IPS-15b (cell line): ENCODE measurements at regions not wholly inside any gene's neighbourhood (a gene's known extent, or its start where the extent isn't known, plus 50 kb on each side); places are given as distances from the start of the nearest gene placed in this dataset.
"Not testable (repeated sequence)": the region's sequence is repeated elsewhere in the genome, so short reads cannot be mapped to it uniquely, and the experiment has no call there.

ENCODE experiments used
- H3K27me3 ChIP-seq: one replicate; pipeline ENCODE4 v1.6.1; 2013; ENCODE audit warnings: low read length; ENCODE audit not compliant: control insufficient read depth, insufficient read depth
- H3K36me3 ChIP-seq: one replicate; pipeline ENCODE4 v1.6.1; 2013; ENCODE audit warnings: low read length; ENCODE audit not compliant: control insufficient read depth, insufficient read depth
- H3K4me1 ChIP-seq: one replicate; pipeline ENCODE4 v1.6.1; 2013; ENCODE audit warnings: mild to moderate bottlenecking, low read length; ENCODE audit not compliant: control insufficient read depth, insufficient read depth
- H3K4me3 ChIP-seq: one replicate; pipeline ENCODE4 v1.5.1; 2013; ENCODE audit warnings: low read depth, low read length
- H3K9ac ChIP-seq: one replicate; pipeline ENCODE4 v1.6.1; 2013; ENCODE audit warnings: low read depth, mild to moderate bottlenecking, low read length
- H3K9me3 ChIP-seq: one replicate; pipeline ENCODE4 v1.6.1; 2013; ENCODE audit warnings: mild to moderate bottlenecking, low read length; ENCODE audit not compliant: control insufficient read depth, insufficient read depth

DNA sequence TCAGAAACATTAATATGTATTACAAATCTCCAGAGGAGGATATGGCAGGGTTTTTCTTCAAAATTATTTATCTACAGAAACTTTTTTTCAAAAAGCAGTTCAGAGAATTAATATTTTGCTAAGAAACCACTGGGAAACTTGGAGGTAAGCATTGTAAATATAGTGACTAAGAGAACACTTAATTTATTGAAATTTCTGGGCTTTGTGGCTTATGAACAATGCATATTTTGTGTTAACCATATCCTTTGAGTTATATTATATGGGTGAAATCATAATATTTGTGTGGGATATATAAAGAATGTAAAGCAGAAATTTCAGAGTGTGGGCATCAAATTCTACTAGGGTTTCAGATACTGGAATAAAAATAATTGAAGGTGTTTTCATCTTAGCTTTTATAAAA lies 1059.2 kb downstream of the ZPLD1 start:
- H3K9me3 ChIP-seq: no peaks in the 10 kb centered on the region
- no peak overlapping the region for H3K9ac ChIP-seq
- H3K27me3 ChIP-seq: no peaks in the 10 kb centered on the region
- no peaks in the 10 kb centered on the region for H3K36me3 ChIP-seq
- no peak overlapping the region for H3K4me3 ChIP-seq
- no peaks in the 10 kb centered on the region for H3K4me1 ChIP-seq

DNA sequence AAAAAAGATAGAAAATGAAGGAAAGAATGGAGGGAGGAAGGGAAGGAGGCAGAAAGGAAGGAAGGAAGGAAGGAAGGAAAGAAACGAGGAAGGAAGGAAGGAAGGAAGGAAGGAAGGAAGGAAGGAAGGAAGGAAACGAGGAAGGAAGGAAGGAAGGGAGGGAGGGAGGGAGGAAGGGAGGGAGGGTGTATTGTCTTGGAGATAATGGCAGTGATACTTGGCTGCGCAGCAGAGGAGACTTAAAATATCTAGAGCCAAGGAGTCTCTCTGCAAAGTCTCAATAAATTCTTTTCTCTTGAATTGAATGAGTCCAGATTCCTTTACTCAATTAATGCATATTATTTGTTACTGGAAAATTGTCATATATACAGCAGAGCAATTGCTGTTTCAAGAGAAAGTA lies 1059.7 kb downstream of the ZPLD1 start:
- H3K4me3 ChIP-seq: no peak overlapping the region
- no peaks in the 10 kb centered on the region for H3K27me3 ChIP-seq
- no peak overlapping the region for H3K9ac ChIP-seq
- H3K4me1 ChIP-seq: no peaks in the 10 kb centered on the region
- no peaks in the 10 kb centered on the region for H3K36me3 ChIP-seq
- no peaks in the 10 kb centered on the region for H3K9me3 ChIP-seq

- no peaks in the 10 kb centered on the region for H3K9me3 ChIP-seq
Observed at GRCh38 chr3:103495186-103495585, 1060.4 kb downstream of the ZPLD1 start.

GRCh38 chr3:103499132-103499900 lies 1064.5 kb downstream of the ZPLD1 start:
- Histone ChIP-seq H3K27me3 (no peaks in the 10 kb centered on the region), H3K9me3 (no peaks in the 10 kb centered on the region), H3K4me3 (no peak overlapping the region), H3K4me1 (no peaks in the 10 kb centered on the region), H3K36me3 (no peaks in the 10 kb centered on the region), H3K9ac (no peak overlapping the region)

More at GRCh38 chr3:103495186-103495585, 1060.4 kb downstream of the ZPLD1 start:
- Histone ChIP-seq H3K4me1 (no peaks in the 10 kb centered on the region), H3K4me3 (no peak overlapping the region), H3K36me3 (no peaks in the 10 kb centered on the region), H3K9ac (no peak overlapping the region), H3K27me3 (no peaks in the 10 kb centered on the region)

- no peak overlapping the region for H3K9ac ChIP-seq
- H3K27me3 ChIP-seq: no peaks in the 10 kb centered on the region
- H3K9me3 ChIP-seq: no peaks in the 10 kb centered on the region
- no peak overlapping the region for H3K4me3 ChIP-seq
- H3K36me3 ChIP-seq: no peaks in the 10 kb centered on the region
- H3K4me1 ChIP-seq: no peaks in the 10 kb centered on the region
Observed at GRCh38 chr3:103499967-103500366, 1065.2 kb downstream of the ZPLD1 start.

DNA sequence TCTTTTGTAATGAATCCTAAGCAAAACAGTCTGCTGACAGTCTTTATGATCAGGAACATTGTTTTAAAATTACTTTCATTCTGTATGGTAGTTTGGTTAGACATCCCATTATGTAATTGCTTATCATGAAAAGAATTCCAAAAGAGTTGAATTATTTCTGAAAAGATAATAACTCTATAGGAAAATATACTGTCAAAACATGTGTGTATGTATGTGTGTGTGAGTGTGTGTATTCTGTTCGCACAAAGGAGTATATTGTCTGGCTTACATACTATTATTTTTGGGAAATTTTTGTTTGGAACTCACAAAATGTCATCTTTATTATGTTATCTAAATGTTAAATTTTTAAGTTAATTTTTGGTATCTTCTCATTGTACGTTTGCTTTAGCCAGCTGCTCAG lies 1075.9 kb downstream of the ZPLD1 start:
- Histone ChIP-seq H3K4me1 (no peaks in the 10 kb centered on the region), H3K36me3 (no peaks in the 10 kb centered on the region), H3K9ac (no peak overlapping the region), H3K4me3 (no peak overlapping the region), H3K9me3 (no peaks in the 10 kb centered on the region), H3K27me3 (no peaks in the 10 kb centered on the region)

DNA sequence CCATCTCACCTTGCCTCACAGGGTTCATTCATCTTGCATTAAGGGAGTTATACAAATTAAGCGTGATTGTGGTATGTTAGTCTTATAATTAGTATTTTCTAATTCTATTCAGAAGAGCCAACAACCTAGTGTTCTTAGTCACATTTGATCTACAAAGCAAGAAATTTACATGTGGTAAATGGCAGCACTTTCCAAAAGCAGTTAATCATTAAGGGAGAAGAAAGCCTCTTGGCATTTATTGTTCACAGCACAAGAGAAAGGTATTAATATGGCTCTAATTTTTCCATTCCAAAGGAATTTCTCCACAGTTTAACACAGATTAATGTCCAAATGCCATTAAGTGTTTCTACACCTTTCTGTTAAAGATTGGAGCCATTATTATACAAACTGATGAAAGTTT lies 1077.1 kb downstream of the ZPLD1 start:
- H3K4me1 ChIP-seq: peaks cover 1% of the 10 kb centered on the region
- no peaks in the 10 kb centered on the region for H3K27me3 ChIP-seq
- H3K4me3 ChIP-seq: no peak overlapping the region
- no peak overlapping the region for H3K9ac ChIP-seq
- no peaks in the 10 kb centered on the region for H3K9me3 ChIP-seq
- H3K36me3 ChIP-seq: no peaks in the 10 kb centered on the region

- H3K36me3 ChIP-seq: no peaks in the 10 kb centered on the region
- H3K4me3 ChIP-seq: no peak overlapping the region
- no peaks in the 10 kb centered on the region for H3K9me3 ChIP-seq
- H3K27me3 ChIP-seq: no peaks in the 10 kb centered on the region
- peaks cover 3% of the 10 kb centered on the region for H3K4me1 ChIP-seq
- H3K9ac ChIP-seq: no peak overlapping the region
Observed at GRCh38 chr3:103512595-103512994, 1077.8 kb downstream of the ZPLD1 start.

DNA sequence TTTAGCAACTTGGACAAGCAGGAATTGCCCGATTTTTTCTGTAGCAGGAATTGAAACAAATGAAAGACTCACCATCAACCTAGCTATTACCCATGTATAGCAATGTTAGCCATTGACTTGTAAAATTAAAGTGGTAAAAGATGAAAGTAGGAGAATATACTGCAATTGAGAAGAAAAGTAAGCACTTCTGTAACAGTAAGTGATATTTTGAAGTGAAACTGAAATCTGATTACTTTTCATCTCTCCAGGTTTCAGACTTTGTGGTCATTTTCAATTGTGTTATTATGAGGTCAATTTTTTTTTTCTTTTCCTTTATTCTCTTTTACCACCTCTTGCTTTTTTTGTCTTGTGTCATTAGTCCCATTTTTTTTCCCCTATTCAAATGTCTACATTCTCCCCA lies 1078.2 kb downstream of the ZPLD1 start:
- Histone ChIP-seq H3K36me3 (no peaks in the 10 kb centered on the region), H3K9me3 (no peaks in the 10 kb centered on the region), H3K4me3 (no peak overlapping the region), H3K27me3 (no peaks in the 10 kb centered on the region), H3K4me1 (peaks cover 3% of the 10 kb centered on the region), H3K9ac (no peak overlapping the region)

DNA sequence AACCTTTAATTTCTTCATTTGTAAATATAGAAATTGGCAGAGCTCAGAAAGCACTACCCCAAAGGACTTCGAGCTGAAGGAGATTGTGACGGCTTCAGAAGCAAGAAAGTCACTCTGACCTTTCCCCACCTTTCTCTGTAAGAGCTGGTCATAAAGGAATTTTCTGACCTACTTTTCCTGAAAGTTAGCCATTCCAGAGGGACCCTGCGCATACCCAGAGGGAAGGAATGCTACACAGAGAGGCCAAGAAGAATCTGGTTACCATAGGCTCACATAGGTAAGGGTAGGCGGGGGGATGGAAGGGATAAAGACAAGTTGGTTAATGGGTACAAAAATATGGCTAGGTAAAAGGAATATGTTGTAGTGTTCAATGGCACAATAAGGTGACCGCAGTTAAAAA lies 1080.3 kb downstream of the ZPLD1 start:
- Histone ChIP-seq H3K4me3 (no peak overlapping the region), H3K36me3 (no peaks in the 10 kb centered on the region), H3K4me1 (peaks cover 3% of the 10 kb centered on the region), H3K27me3 (no peaks in the 10 kb centered on the region), H3K9ac (no peak overlapping the region), H3K9me3 (no peaks in the 10 kb centered on the region)

GRCh38 chr3:103516950-103517349 lies 1082.1 kb downstream of the ZPLD1 start:
- Histone ChIP-seq H3K9me3 (no peaks in the 10 kb centered on the region), H3K4me1 (peaks cover 3% of the 10 kb centered on the region), H3K27me3 (no peaks in the 10 kb centered on the region), H3K36me3 (no peaks in the 10 kb centered on the region), H3K4me3 (no peak overlapping the region), H3K9ac (no peak overlapping the region)

GRCh38 chr3:103531327-103531726 lies 1096.5 kb downstream of the ZPLD1 start:
- not testable (repeated sequence) for H3K36me3 ChIP-seq, H3K4me1 ChIP-seq, H3K9ac ChIP-seq, H3K27me3 ChIP-seq, H3K9me3 ChIP-seq, H3K4me3 ChIP-seq
